GM19043 (cell line): ENCODE measurements at regions not wholly inside any gene's neighbourhood (a gene's known extent, or its start where the extent isn't known, plus 50 kb on each side); places are given as distances from the start of the nearest gene placed in this dataset.

Source experiments
- ATAC-seq: cut with Tn5 transposase; IDR thresholded peaks from one replicate; pipeline ENCODE4 v1.9.1; 2021; ENCODE audit warnings: low read depth; ENCODE audit not compliant: unreplicated experiment

GRCh38 chr4:181189751-181190150 is 1053.5 kb upstream of the TENM3 start:
- ATAC-seq = no peak

GRCh38 chr4:181193131-181193930 is 1049.9 kb upstream of the TENM3 start:
- ATAC-seq = no peak

GRCh38 chr4:181194096-181194495 is 1049.1 kb upstream of the TENM3 start:
- no peak for ATAC-seq

- ATAC-seq = no peak
These were observed 1043.1 kb upstream of the TENM3 start for GRCh38 chr4:181200076-181200475.

- no peak for ATAC-seq
These were observed 1041.0 kb upstream of the TENM3 start for GRCh38 chr4:181202240-181202639.

GRCh38 chr4:181204109-181204508 is 1039.1 kb upstream of the TENM3 start:
- ATAC-seq = no peak

GRCh38 chr4:181213551-181213950 is 1029.7 kb upstream of the TENM3 start:
- no peak for ATAC-seq

GRCh38 chr4:181216501-181216900 is 1026.7 kb upstream of the TENM3 start:
- no peak for ATAC-seq

GRCh38 chr4:181219783-181220416 is 1023.3 kb upstream of the TENM3 start:
- no peak for ATAC-seq

- no peak for ATAC-seq
These were observed 1018.4 kb upstream of the TENM3 start for GRCh38 chr4:181224852-181225251.

- no peak for ATAC-seq
These were observed 1017.5 kb upstream of the TENM3 start for GRCh38 chr4:181225616-181226261.

GRCh38 chr4:181234951-181235680 is 1008.1 kb upstream of the TENM3 start:
- no peak for ATAC-seq

GRCh38 chr4:181245326-181245725 is 997.9 kb upstream of the TENM3 start:
- ATAC-seq = no peak

- ATAC-seq = no peak
These were observed 994.2 kb upstream of the TENM3 start for GRCh38 chr4:181249031-181249430.

GRCh38 chr4:181254771-181255170 is 988.4 kb upstream of the TENM3 start:
- no peak for ATAC-seq

- no peak for ATAC-seq
These were observed 984.6 kb upstream of the TENM3 start for GRCh38 chr4:181258569-181258968.

GRCh38 chr4:181259081-181259709 is 984.0 kb upstream of the TENM3 start:
- ATAC-seq = no peak

GRCh38 chr4:181261279-181261678 is 981.9 kb upstream of the TENM3 start:
- no peak for ATAC-seq

- no peak for ATAC-seq
These were observed 978.3 kb upstream of the TENM3 start for GRCh38 chr4:181264893-181265292.

GRCh38 chr4:181265370-181265769 is 977.8 kb upstream of the TENM3 start:
- ATAC-seq = no peak
